GM04504 (cell line): ENCODE measurements at regions not wholly inside any gene's neighbourhood (a gene's known extent, or its start where the extent isn't known, plus 50 kb on each side); places are given as distances from the start of the nearest gene placed in this dataset.
"Not testable (repeated sequence)": the region's sequence is repeated elsewhere in the genome, so short reads cannot be mapped to it uniquely, and the experiment has no call there.

Experiments
- DNase-seq: peaks from one replicate; pipeline ENCODE4 v3.0.0-alpha.2; 2012; ENCODE audit warnings: low read depth

DNA sequence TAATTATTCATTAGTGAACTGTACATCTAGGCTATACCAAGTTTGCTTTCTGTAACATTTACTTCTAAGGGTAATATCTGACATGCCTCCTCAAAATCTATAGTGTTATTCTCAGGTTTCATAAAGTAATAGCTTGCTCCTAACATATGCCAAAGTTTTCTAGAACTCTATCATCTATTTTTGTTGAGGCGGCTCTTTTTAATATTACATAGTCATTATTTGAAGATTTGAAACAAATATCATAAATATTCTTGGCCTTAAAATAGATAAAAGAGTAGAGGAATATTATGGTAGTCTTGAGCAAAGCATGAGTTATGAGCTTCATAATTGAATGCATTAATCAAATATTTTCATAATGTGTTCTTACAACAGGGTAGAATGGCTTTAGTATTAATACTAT is 327.2 kb upstream of the KCND2 start:
- no peak for DNase-seq

GRCh38 chr7:119949053-119949452 is 323.9 kb upstream of the KCND2 start:
- DNase-seq = no peak

- not testable (repeated sequence) for DNase-seq
Observed at GRCh38 chr7:119950390-119951041, 322.5 kb upstream of the KCND2 start.

DNA sequence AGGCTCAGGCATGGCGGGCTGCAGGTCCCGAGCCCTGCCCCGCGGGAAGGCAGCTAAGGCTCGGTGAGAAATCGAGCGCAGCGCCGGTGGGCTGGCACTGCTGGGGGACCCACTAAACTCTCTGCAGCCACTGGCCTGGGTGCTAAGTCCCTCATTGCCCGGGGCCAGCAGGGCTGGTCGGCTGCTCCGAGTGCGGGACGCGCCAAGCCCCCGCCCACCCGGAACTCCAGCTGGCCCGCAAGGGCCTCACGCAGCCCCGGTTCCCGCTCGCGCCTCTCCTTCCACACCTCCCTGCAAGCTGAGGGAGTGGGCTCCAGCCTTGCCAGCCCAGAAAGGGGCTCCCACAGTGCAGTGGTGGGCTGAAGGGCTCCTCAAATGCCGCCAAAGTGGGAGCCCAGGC is 321.4 kb upstream of the KCND2 start:
- DNase-seq = not testable (repeated sequence)

DNA sequence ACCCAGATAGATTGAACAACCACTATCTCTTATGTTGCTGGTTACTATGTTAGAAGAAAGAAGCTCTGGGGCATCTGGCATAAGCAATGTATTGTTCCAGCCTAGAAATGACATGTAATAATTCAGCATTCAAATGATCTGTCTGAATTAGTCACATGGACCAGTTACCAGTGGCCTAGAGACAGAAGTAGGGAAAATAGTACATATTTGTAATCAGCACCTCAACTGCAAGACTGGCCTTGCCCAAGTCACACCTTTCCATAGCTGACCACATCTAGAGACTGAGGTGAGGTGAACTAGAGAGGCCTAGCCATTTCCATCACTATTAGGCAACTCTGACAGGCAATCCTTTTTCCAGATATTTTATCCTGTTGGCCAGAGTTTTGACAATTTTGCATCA is 315.6 kb upstream of the KCND2 start:
- no peak for DNase-seq

DNA sequence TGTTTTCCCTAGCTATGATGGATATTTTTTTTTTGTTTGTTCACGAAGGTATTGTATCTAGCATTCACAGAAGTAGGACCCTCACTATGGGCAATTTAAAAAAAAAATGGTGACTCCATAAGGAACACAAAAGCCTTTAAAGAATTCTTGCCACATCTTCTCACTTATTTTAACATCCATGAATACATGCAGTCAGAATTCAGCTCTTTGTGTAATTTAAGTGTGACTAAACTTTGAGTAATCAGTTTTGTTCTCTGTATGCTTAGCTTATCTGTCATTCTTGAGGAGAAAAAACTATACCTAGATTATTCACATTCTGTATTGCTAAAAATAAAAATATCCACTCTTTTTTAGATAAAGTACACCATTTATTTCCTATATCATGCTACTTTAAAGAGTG is 313.2 kb upstream of the KCND2 start:
- no peak for DNase-seq

- no peak for DNase-seq
Observed at GRCh38 chr7:119963654-119964053, 309.3 kb upstream of the KCND2 start.

DNA sequence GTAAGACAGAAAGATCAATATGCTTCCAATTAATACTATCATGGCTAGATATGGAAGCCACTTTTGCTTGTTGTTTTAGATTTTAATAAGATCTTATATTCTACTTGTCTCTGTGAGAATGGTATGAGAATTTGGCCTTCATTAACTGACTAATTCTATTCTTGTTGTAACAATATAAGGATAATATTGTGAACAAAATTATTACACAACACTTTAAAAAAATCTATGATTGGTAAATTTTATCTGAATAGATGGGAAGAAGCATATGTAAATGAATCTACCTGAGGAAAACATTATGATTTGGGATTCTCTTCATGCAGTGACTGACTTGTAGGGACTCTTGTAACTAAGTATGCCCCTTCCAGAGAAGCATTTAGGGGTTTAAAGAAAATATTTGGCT is 308.9 kb upstream of the KCND2 start:
- no peak for DNase-seq

GRCh38 chr7:119964788-119965542 is 308.0 kb upstream of the KCND2 start:
- no peak for DNase-seq

- no peak for DNase-seq
Observed at GRCh38 chr7:119967221-119967620, 305.8 kb upstream of the KCND2 start.

DNA sequence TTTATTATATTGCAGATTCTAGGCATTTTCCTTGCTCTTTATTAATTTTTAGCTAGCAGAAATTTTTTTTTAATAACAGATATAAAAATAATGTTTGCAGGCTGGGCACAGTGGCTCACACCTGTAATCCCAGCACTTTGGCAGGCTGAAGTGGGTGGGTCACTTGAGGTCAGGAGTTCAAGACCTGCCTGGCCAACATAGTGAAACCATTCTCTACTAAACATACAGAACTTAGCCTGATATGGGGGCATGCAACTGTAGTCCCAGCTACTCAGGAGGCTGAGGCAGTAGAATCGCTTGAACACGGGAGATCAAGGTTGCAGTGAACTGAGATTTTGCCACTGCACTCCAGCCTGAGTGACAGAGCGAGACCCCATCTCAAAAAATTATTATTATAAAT is 304.6 kb upstream of the KCND2 start:
- not testable (repeated sequence) for DNase-seq

GRCh38 chr7:119969054-119969453 is 303.9 kb upstream of the KCND2 start:
- no peak for DNase-seq

- DNase-seq = no peak
Observed at GRCh38 chr7:119969763-119970162, 303.2 kb upstream of the KCND2 start.

DNA sequence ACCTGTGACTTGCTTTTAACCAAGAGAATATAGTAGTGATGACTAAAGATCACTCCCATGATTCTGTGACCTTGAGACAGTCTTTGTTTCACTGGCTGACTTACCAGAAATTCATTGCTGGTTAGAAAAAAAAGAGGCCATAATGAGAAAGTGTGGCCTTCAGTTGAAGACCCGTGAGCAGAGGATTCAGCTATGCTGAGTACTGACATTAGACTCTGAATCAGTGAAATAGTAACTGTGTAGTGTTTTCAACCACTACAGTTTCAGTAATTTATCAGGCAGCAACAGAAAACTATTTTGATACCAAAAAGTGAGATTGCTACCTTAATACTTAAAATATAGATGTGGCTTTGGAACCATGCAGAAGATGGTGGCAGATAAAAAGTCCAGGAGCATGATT is 298.0 kb upstream of the KCND2 start:
- no peak for DNase-seq

DNA sequence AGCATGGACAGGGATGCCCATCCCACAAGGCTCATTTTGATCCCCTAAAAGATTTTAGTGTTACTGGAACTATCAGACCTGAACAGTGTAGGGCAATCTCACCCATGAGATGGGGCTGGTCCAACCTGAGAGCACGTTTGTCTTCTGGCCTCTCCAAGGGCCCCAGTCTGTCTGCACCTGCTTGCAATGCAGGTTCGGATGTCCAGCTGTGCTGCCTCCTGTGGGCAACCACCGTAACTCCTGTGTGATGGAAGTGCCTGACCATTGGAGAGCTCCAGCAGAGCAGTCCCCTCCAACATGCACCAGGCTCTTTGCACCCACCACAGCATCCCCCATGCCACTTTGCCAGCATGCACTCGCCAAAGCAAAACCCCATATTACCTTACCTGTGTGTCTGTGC is 290.1 kb upstream of the KCND2 start:
- DNase-seq = no peak

- DNase-seq = no peak
Observed at GRCh38 chr7:119983468-119983867, 289.5 kb upstream of the KCND2 start.

DNA sequence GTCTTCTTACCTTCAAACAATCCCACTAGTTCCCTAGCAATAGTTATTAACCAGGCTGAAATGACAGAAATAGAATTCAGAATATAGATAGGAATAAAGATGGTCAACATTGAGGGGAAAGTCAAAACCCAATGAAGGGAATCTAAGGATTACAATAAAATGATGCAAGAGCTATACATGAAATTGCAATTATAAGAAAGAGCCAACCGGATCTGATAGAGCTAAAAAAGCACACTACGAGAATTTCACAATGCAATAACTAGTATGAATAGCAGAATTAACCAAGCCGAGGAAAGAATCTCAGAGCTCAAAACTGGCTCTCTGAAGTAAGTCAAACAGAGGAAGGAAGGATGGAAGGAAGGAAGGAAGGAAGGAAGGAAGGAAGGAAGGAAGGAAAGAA is 288.7 kb upstream of the KCND2 start:
- no peak for DNase-seq

DNA sequence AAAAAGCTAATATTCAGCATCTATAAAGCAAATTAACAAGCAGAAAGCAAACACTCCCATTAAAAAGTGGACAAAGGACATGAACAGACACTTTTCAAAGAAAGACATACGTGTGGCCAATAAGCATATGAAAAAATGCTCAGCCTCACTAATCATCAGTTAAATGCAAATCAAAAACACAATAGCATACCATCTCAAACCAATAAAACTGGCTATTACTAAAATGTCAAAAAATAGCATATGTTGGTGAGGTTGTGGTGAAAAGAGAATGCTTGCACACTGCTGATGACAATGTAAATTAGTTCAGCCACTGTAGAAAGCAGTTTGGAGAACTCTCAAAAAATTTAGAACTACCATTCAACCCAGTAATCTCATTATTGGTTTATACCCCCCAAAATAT is 284.6 kb upstream of the KCND2 start:
- DNase-seq = no peak

DNA sequence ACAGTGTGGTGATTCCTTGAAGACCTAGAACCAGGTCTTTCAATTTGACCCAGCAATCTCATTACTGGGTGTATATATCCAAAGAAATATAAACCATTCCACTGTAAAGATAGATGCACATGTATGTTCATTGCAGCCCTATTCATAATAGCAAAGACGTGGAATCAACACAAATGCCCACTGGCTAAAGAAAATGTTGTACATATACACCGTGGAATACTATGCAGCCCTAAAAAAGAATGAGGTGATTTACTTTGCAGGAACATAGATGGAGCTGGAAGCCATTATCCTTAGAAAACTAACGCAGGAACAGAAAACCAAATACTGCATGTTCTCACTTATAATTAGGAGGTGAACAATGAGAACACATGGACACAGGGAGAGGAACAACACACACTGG is 278.0 kb upstream of the KCND2 start:
- no peak for DNase-seq

DNA sequence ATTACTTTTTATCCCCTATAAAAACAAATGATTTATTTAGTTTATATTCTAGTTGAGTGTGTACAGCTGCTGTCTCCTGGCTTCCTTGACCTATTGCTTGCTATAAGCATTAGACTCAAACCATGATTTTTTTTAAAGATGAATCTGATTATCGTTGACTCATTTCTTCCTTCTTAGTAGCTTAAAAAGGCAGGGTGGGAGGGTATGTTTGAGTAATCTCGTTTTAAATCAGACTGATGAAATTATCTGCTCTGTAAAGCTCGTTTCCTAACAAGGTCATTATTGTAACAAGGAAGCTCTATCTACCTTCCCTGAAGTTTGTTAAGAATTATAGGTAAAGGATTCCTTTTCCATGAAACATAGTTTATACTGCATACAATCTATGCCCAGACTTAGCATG is 276.3 kb upstream of the KCND2 start:
- no peak for DNase-seq

GRCh38 chr7:119999738-120000475 is 273.1 kb upstream of the KCND2 start:
- no peak for DNase-seq

GRCh38 chr7:120005720-120006119 is 267.3 kb upstream of the KCND2 start:
- DNase-seq = no peak

- DNase-seq = not testable (repeated sequence)
Observed at GRCh38 chr7:120014301-120014700, 258.7 kb upstream of the KCND2 start.
